Neural cell (in vitro differentiated cells): ENCODE measurements at regions not wholly inside any gene's neighbourhood (a gene's known extent, or its start where the extent isn't known, plus 50 kb on each side); places are given as distances from the start of the nearest gene placed in this dataset.

Experiments
- H2AFZ ChIP-seq: fragments of 200-600, 300-800 bp; sonication (generic), shearing (Covaris generic); 2 replicates; pipeline ENCODE4 v1.6.0; 2014; ENCODE audit warnings: low read depth, mild to moderate bottlenecking, antibody characterized with exemption, low read length, moderate library complexity
- H3F3A ChIP-seq: fragments of 200-600 bp; shearing (Covaris generic); 2 replicates; pipeline ENCODE4 v1.6.1; 2016; ENCODE audit warnings: mild to moderate bottlenecking, moderate library complexity, mixed read lengths, antibody characterized with exemption, low read length; ENCODE audit not compliant: insufficient read depth, poor library complexity, severe bottlenecking
- H3K27ac ChIP-seq: fragments of 200-600, 300-800 bp; sonication (generic), shearing (Covaris generic); 2 replicates; pipeline ENCODE4 v1.5.1; 2014; ENCODE audit warnings: mild to moderate bottlenecking, low read length, moderate library complexity
- H3K27me3 ChIP-seq: fragments of 300-800, 200-600 bp; sonication (generic), shearing (Covaris generic); 2 replicates; pipeline ENCODE4 v1.6.0; 2014; ENCODE audit warnings: mild to moderate bottlenecking, low read depth, low read length, moderate library complexity; ENCODE audit not compliant: insufficient read depth
- H3K36me3 ChIP-seq: fragments of 300-800, 200-600 bp; sonication (generic), shearing (Covaris generic); 2 replicates; pipeline ENCODE4 v1.5.1; 2014; ENCODE audit warnings: mild to moderate bottlenecking, antibody characterized with exemption, low read length, moderate library complexity; ENCODE audit not compliant: insufficient read depth
- H3K4me2 ChIP-seq: fragments of 300-800, 200-600 bp; sonication (generic), shearing (Covaris generic); 2 replicates; pipeline ENCODE4 v1.6.0; 2014; ENCODE audit warnings: mild to moderate bottlenecking, low read length
- H3K4me3 ChIP-seq: fragments of 300-800, 200-600 bp; sonication (generic), shearing (Covaris generic); 2 replicates; pipeline ENCODE4 v1.5.1; 2014; ENCODE audit warnings: mild to moderate bottlenecking, low read length, moderate library complexity
- H3K79me2 ChIP-seq: fragments of 200-600 bp; shearing (Covaris generic); replicated peaks from 2 replicates; pipeline ENCODE4 v1.6.0; 2014; ENCODE audit warnings: mild to moderate bottlenecking, low read length, moderate library complexity; ENCODE audit not compliant: insufficient read depth
- H3K9ac ChIP-seq: fragments of 300-800, 200-600 bp; sonication (generic), shearing (Covaris generic); 2 replicates; pipeline ENCODE4 v1.6.1; 2016; ENCODE audit warnings: mild to moderate bottlenecking, low read length, mixed read lengths
- H3K9me2 ChIP-seq: fragments of 200-600 bp; shearing (Covaris generic); 2 replicates; pipeline ENCODE4 v1.6.1; 2016; ENCODE audit warnings: mild to moderate bottlenecking, low read length, mixed read lengths; ENCODE audit not compliant: insufficient read depth
- H3K9me3 ChIP-seq: fragments of 200-600, 300-800 bp; sonication (generic), shearing (Covaris generic); 2 replicates; pipeline ENCODE4 v1.6.1; 2016; ENCODE audit warnings: mild to moderate bottlenecking, mixed run types, low read length, moderate library complexity, mixed read lengths
- H4K20me1 ChIP-seq: fragments of 200-600 bp; shearing (Covaris generic); 2 replicates; pipeline ENCODE4 v1.6.1; 2016; ENCODE audit warnings: mild to moderate bottlenecking, mixed run types; ENCODE audit not compliant: insufficient read depth
- CTCF ChIP-seq: fragments of 450-650 bp; IDR thresholded peaks from 2 replicates; pipeline ENCODE4 v1.5.1; 2014; ENCODE audit warnings: antibody characterized with exemption, mild to moderate bottlenecking, moderate library complexity; ENCODE audit not compliant: poor library complexity, severe bottlenecking
- EP300 ChIP-seq: fragments of 450-650 bp; conservative IDR thresholded peaks from 2 replicates; pipeline ENCODE4 v1.6.1; 2014; ENCODE audit warnings: antibody characterized with exemption, mild to moderate bottlenecking, moderate library complexity; ENCODE audit not compliant: poor library complexity, severe bottlenecking
- EZH2 ChIP-seq: fragments of 200-600, 300-800 bp; shearing (Covaris generic), sonication (generic); IDR thresholded peaks from 2 replicates; pipeline ENCODE4 v1.6.1; 2014; ENCODE audit warnings: antibody characterized with exemption, low read length, borderline replicate concordance, mild to moderate bottlenecking; ENCODE audit not compliant: insufficient read depth, poor library complexity, severe bottlenecking
- MXI1 ChIP-seq: fragments of 450-650 bp; conservative IDR thresholded peaks from 2 replicates; pipeline ENCODE4 v1.6.1; 2014; ENCODE audit warnings: antibody characterized with exemption, mild to moderate bottlenecking; ENCODE audit not compliant: poor library complexity, severe bottlenecking
- POLR2AphosphoS5 ChIP-seq: IDR thresholded peaks from 2 replicates; pipeline ENCODE4 v1.6.1; 2012
- RAD21 ChIP-seq: fragments of 450-650 bp; conservative IDR thresholded peaks from 2 replicates; pipeline ENCODE4 v1.6.1; 2014; ENCODE audit warnings: antibody characterized with exemption, mild to moderate bottlenecking, moderate library complexity
- SMC3 ChIP-seq: fragments of 450-650 bp; conservative IDR thresholded peaks from 2 replicates; pipeline ENCODE4 v1.6.1; 2014; ENCODE audit warnings: antibody characterized with exemption, mild to moderate bottlenecking, moderate library complexity; ENCODE audit not compliant: poor library complexity
- TAF1 ChIP-seq: IDR thresholded peaks from 2 replicates; pipeline ENCODE4 v1.6.1; 2012; ENCODE audit warnings: low read depth
- TF ChIP-seq, protein P1 (sequence below): IDR thresholded peaks from 2 replicates; pipeline ENCODE4 v1.6.1; 2012; ENCODE audit warnings: borderline replicate concordance

- H3K36me3 ChIP-seq: no peaks in the 10 kb centered on the region
- no peaks in the 10 kb centered on the region for H3K79me2 ChIP-seq
- no peak overlapping the region for H2AFZ ChIP-seq
- H3K9me2 ChIP-seq: no peaks in the 10 kb centered on the region
- H3K4me2 ChIP-seq: no peak overlapping the region
- TF ChIP-seq, protein P1, sequence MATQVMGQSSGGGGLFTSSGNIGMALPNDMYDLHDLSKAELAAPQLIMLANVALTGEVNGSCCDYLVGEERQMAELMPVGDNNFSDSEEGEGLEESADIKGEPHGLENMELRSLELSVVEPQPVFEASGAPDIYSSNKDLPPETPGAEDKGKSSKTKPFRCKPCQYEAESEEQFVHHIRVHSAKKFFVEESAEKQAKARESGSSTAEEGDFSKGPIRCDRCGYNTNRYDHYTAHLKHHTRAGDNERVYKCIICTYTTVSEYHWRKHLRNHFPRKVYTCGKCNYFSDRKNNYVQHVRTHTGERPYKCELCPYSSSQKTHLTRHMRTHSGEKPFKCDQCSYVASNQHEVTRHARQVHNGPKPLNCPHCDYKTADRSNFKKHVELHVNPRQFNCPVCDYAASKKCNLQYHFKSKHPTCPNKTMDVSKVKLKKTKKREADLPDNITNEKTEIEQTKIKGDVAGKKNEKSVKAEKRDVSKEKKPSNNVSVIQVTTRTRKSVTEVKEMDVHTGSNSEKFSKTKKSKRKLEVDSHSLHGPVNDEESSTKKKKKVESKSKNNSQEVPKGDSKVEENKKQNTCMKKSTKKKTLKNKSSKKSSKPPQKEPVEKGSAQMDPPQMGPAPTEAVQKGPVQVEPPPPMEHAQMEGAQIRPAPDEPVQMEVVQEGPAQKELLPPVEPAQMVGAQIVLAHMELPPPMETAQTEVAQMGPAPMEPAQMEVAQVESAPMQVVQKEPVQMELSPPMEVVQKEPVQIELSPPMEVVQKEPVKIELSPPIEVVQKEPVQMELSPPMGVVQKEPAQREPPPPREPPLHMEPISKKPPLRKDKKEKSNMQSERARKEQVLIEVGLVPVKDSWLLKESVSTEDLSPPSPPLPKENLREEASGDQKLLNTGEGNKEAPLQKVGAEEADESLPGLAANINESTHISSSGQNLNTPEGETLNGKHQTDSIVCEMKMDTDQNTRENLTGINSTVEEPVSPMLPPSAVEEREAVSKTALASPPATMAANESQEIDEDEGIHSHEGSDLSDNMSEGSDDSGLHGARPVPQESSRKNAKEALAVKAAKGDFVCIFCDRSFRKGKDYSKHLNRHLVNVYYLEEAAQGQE: no peak
- TF ChIP-seq EZH2: no peak
- no peak for TF ChIP-seq RAD21
- no peak for TF ChIP-seq MXI1
- H3K4me3 ChIP-seq: no peak overlapping the region
- no peaks in the 10 kb centered on the region for H3K27me3 ChIP-seq
- H3K27ac ChIP-seq: no peak overlapping the region
- H3F3A ChIP-seq: no peaks in the 10 kb centered on the region
- no peaks in the 10 kb centered on the region for H4K20me1 ChIP-seq
- no peak overlapping the region for H3K9ac ChIP-seq
- H3K9me3 ChIP-seq: peaks cover 20% of the 10 kb centered on the region
Observed at GRCh38 chr12:34311337-34311736, 289.0 kb downstream of the ALG10 start.

GRCh38 chr12:34327671-34328070 is 305.4 kb downstream of the ALG10 start:
- H3K9me2 ChIP-seq: no peaks in the 10 kb centered on the region
- peaks cover 37% of the 10 kb centered on the region for H3K9me3 ChIP-seq
- no peaks in the 10 kb centered on the region for H3K36me3 ChIP-seq
- no peak for TF ChIP-seq RAD21
- TF ChIP-seq EP300: no peak
- TF ChIP-seq EZH2: no peak
- no peak for TF ChIP-seq CTCF
- no peak for TF ChIP-seq MXI1
- no peak for TF ChIP-seq POLR2AphosphoS5
- TF ChIP-seq TAF1: no peak
- TF ChIP-seq SMC3: no peak
- TF ChIP-seq, protein P1: no peak
- no peak overlapping the region for H3K27ac ChIP-seq
- no peak overlapping the region for H3K4me3 ChIP-seq
- H3K9ac ChIP-seq: no peak overlapping the region
- H4K20me1 ChIP-seq: no peaks in the 10 kb centered on the region
- H3F3A ChIP-seq: no peaks in the 10 kb centered on the region
- no peak overlapping the region for H2AFZ ChIP-seq
- H3K4me2 ChIP-seq: no peak overlapping the region
- no peaks in the 10 kb centered on the region for H3K79me2 ChIP-seq
- no peaks in the 10 kb centered on the region for H3K27me3 ChIP-seq
